GM23338 (cell line): ENCODE measurements at regions not wholly inside any gene's neighbourhood (a gene's known extent, or its start where the extent isn't known, plus 50 kb on each side); places are given as distances from the start of the nearest gene placed in this dataset.
A peak's percentile ranks its signal among the peaks of the same experiment; 100 is the strongest.

Experiments
- ATAC-seq: fragments of 200-7000 bp; cut with Tn5 transposase; 3 replicates; pipeline ENCODE4 v1.9.1; 2020
- DNase-seq: peaks from one replicate; pipeline ENCODE4 v3.0.0-alpha.2; 2015; ENCODE audit warnings: low spot score
- H2AFZ ChIP-seq: fragments of 200-600 bp; sonication (generic); 2 replicates; pipeline ENCODE4 v1.8.0; 2016; ENCODE audit warnings: antibody characterized with exemption, mild to moderate bottlenecking, moderate library complexity
- H3F3A ChIP-seq: fragments of 200-600 bp; sonication (generic); replicated peaks from 2 replicates; pipeline ENCODE4 v1.8.0; 2017; ENCODE audit warnings: antibody characterized with exemption, mixed run types, low read depth
- H3K27ac ChIP-seq: fragments of 200-600 bp; sonication (generic); 2 replicates; pipeline ENCODE4 v1.6.1; 2016; ENCODE audit warnings: low read depth
- H3K27me3 ChIP-seq: fragments of 200-600 bp; sonication (generic); 2 replicates; pipeline ENCODE4 v1.8.0; 2016; ENCODE audit warnings: mild to moderate bottlenecking, mixed run types, moderate library complexity; ENCODE audit not compliant: insufficient read depth
- H3K36me3 ChIP-seq: fragments of 200-600 bp; sonication (generic); 2 replicates; pipeline ENCODE4 v1.8.0; 2016; ENCODE audit warnings: mild to moderate bottlenecking; ENCODE audit not compliant: insufficient read depth
- H3K4me1 ChIP-seq: fragments of 200-600 bp; sonication (generic); 2 replicates; pipeline ENCODE4 v1.8.0; 2016; ENCODE audit warnings: mild to moderate bottlenecking, moderate library complexity; ENCODE audit not compliant: insufficient read depth
- H3K4me2 ChIP-seq: fragments of 200-600 bp; sonication (generic); 2 replicates; pipeline ENCODE4 v1.7.1; 2017; ENCODE audit warnings: mixed run types
- H3K4me3 ChIP-seq: fragments of 200-600 bp; sonication (generic); 2 replicates; pipeline ENCODE4 v1.6.1; 2016; ENCODE audit warnings: mixed run types
- H3K79me2 ChIP-seq: fragments of 200-600 bp; sonication (generic); replicated peaks from 2 replicates; pipeline ENCODE4 v1.8.0; 2017; ENCODE audit warnings: mild to moderate bottlenecking; ENCODE audit not compliant: insufficient read depth
- H3K9me2 ChIP-seq: fragments of 200-600 bp; sonication (generic); 2 replicates; pipeline ENCODE4 v1.8.0; 2017; ENCODE audit not compliant: insufficient read depth
- H4K20me1 ChIP-seq: fragments of 200-600 bp; sonication (generic); replicated peaks from 2 replicates; pipeline ENCODE4 v1.8.0; 2017; ENCODE audit warnings: mild to moderate bottlenecking; ENCODE audit not compliant: insufficient read depth
- H3K27ac Mint-ChIP-seq: 2 replicates; pipeline ENCODE4 v1.8.0; 2020; ENCODE audit warnings: inconsistent platforms, mild to moderate bottlenecking, moderate library complexity, mixed read lengths
- H3K27me3 Mint-ChIP-seq: 3 replicates; pipeline ENCODE4 v1.8.0; 2022; ENCODE audit warnings: low read depth, mild to moderate bottlenecking, moderate library complexity, mixed read lengths, inconsistent platforms; ENCODE audit not compliant: insufficient read depth, poor library complexity
- H3K36me3 Mint-ChIP-seq: 3 replicates; pipeline ENCODE4 v1.8.0; 2021; ENCODE audit warnings: low read depth, mild to moderate bottlenecking, inconsistent platforms, moderate library complexity, mixed read lengths
- H3K4me1 Mint-ChIP-seq: 3 replicates; pipeline ENCODE4 v1.8.0; 2020; ENCODE audit warnings: mild to moderate bottlenecking, inconsistent platforms, mixed read lengths
- H3K4me3 Mint-ChIP-seq: 3 replicates; pipeline ENCODE4 v1.8.0; 2021; ENCODE audit warnings: moderate library complexity, mild to moderate bottlenecking, inconsistent platforms, mixed read lengths
- H3K9me3 Mint-ChIP-seq: 3 replicates; pipeline ENCODE4 v1.8.0; 2020; ENCODE audit warnings: moderate library complexity, mild to moderate bottlenecking, inconsistent platforms, mixed read lengths
- CREB1 ChIP-seq: fragments of 250-450 bp; sonication (Bioruptor Pico); IDR thresholded peaks from 2 replicates; pipeline ENCODE4 v1.5.0; 2020; ENCODE audit warnings: low read depth, mild to moderate bottlenecking, moderate library complexity
- CTCF ChIP-seq, 2 experiments: fragments of 200-600 bp in 1 of 2; sonication (generic) in 1 of 2; conservative IDR thresholded peaks; 2 replicates each; pipeline versions ENCODE4 v1.5.1 to v1.6.1; 2016 to 2017; ENCODE audit warnings: antibody characterized with exemption in 2 of 2, low read depth in 2 of 2, mild to moderate bottlenecking in 2 of 2, moderate library complexity in 1 of 2
- ETS1 ChIP-seq: IDR thresholded peaks from 2 replicates; pipeline ENCODE4 v1.6.1; 2016; ENCODE audit warnings: antibody characterized with exemption
- EZH2phosphoT487 ChIP-seq: fragments of 200-600 bp; sonication (generic); IDR thresholded peaks from one replicate; pipeline ENCODE4 v1.8.1; 2018; ENCODE audit warnings: antibody characterized with exemption; ENCODE audit not compliant: unreplicated experiment
- JUNB ChIP-seq: IDR thresholded peaks from one replicate; pipeline ENCODE4 v1.6.1; 2016; ENCODE audit warnings: antibody characterized with exemption; ENCODE audit not compliant: unreplicated experiment
- REST ChIP-seq: IDR thresholded peaks from one replicate; pipeline ENCODE4 v1.6.1; 2018; ENCODE audit warnings: antibody characterized with exemption; ENCODE audit not compliant: unreplicated experiment
- STAT1 ChIP-seq: IDR thresholded peaks from one replicate; pipeline ENCODE4 v1.6.1; 2016; ENCODE audit warnings: antibody characterized with exemption; ENCODE audit not compliant: unreplicated experiment
- ZNF331 ChIP-seq: fragments of 250-450 bp; sonication (Bioruptor Pico); IDR thresholded peaks from 2 replicates; pipeline ENCODE4 v1.5.0; 2020; ENCODE audit warnings: low read depth, mild to moderate bottlenecking, moderate library complexity
- ZNF462 ChIP-seq: fragments of 250-450 bp; sonication (Bioruptor Pico); IDR thresholded peaks from 2 replicates; pipeline ENCODE4 v1.5.0; 2020; ENCODE audit warnings: mild to moderate bottlenecking, moderate library complexity

GRCh38 chr3:135349254-135349948 is 554.3 kb downstream of the EPHB1 start (continued):
- TF ChIP-seq CTCF (conservative IDR thresholded peaks at IDR 0.05; ENCODE audit: low read depth in 2 of 2) (no peak), CREB1 (CRISPR knock-in tag) (no peak), STAT1 (no peak), ZNF331 (CRISPR knock-in tag) (no peak), ETS1 (no peak), EZH2phosphoT487 (no peak), REST (no peak)

- TF ChIP-seq JUNB (no peak), EZH2phosphoT487 (no peak), CREB1 (CRISPR knock-in tag) (no peak), ZNF462 (CRISPR knock-in tag) (no peak)
- Mint-ChIP-seq H3K4me1 (peaks cover 5% of the 10 kb centered on the region; the same call in 2 of the 3 replicates), H3K9me3 (peaks cover 11% of the 10 kb centered on the region)
Observed at GRCh38 chr3:135352213-135352612, 557.2 kb downstream of the EPHB1 start.

More at GRCh38 chr3:135352213-135352612, 557.2 kb downstream of the EPHB1 start:
- DNase-seq (peak; percentile 33), ATAC-seq (peak; percentile 78)
- no peaks in the 10 kb centered on the region for H3K79me2 ChIP-seq
- no peaks in the 10 kb centered on the region for H3K4me1 ChIP-seq
- no peak overlapping the region for H3K4me3 Mint-ChIP-seq
- no peaks in the 10 kb centered on the region for H3F3A ChIP-seq
- H3K4me3 ChIP-seq = no peak overlapping the region
- no peaks in the 10 kb centered on the region for H4K20me1 ChIP-seq
- H3K27ac ChIP-seq = no peak overlapping the region
- no peaks in the 10 kb centered on the region for H3K9me2 ChIP-seq
- H2AFZ ChIP-seq = peak overlapping the region; percentile 13; the same call in 1 of the 2 replicates
- no peaks in the 10 kb centered on the region for H3K36me3 ChIP-seq
- H3K27ac Mint-ChIP-seq = no peak overlapping the region; the same call in 1 of the 2 replicates
- no peaks in the 10 kb centered on the region for H3K27me3 ChIP-seq
- no peaks in the 10 kb centered on the region for H3K36me3 Mint-ChIP-seq
- no peak overlapping the region for H3K4me2 ChIP-seq
- H3K27me3 Mint-ChIP-seq = no peaks in the 10 kb centered on the region
